Loucy (cell line): ENCODE measurements at regions not wholly inside any gene's neighbourhood (a gene's known extent, or its start where the extent isn't known, plus 50 kb on each side); places are given as distances from the start of the nearest gene placed in this dataset.
A peak's percentile ranks its signal among the peaks of the same experiment; 100 is the strongest.

Experiments used
- H2AFZ ChIP-seq: fragments of 200-600 bp; sonication (generic); 2 replicates; pipeline ENCODE4 v1.6.0; 2016; ENCODE audit warnings: antibody characterized with exemption, mild to moderate bottlenecking, low read length, moderate library complexity
- H3F3A ChIP-seq: fragments of 200-600 bp; 2 replicates; pipeline ENCODE4 v1.6.0; 2016; ENCODE audit warnings: antibody characterized with exemption, low read depth, mild to moderate bottlenecking
- H3K27me3 ChIP-seq: fragments of 200-600 bp; sonication (generic); 2 replicates; pipeline ENCODE4 v1.6.1; 2014; ENCODE audit warnings: low read length, mild to moderate bottlenecking; ENCODE audit not compliant: insufficient read depth, poor library complexity, severe bottlenecking
- H3K36me3 ChIP-seq: fragments of 200-600 bp; sonication (generic); 2 replicates; pipeline ENCODE4 v1.6.1; 2016; ENCODE audit warnings: low read length; ENCODE audit not compliant: insufficient read depth
- H3K4me1 ChIP-seq: fragments of 200-600 bp; sonication (generic); 2 replicates; pipeline ENCODE4 v1.5.1; 2014; ENCODE audit warnings: low read length, mild to moderate bottlenecking; ENCODE audit not compliant: insufficient read depth, poor library complexity, severe bottlenecking
- H3K4me2 ChIP-seq: fragments of 200-600 bp; sonication (generic); 2 replicates; pipeline ENCODE4 v1.6.0; 2014; ENCODE audit warnings: antibody characterized with exemption, low read length, low read depth, mild to moderate bottlenecking; ENCODE audit not compliant: poor library complexity, severe bottlenecking
- H3K4me3 ChIP-seq: fragments of 200-600 bp; sonication (generic); 2 replicates; pipeline ENCODE4 v1.5.1; 2014; ENCODE audit warnings: low read length, mild to moderate bottlenecking, mixed read lengths; ENCODE audit not compliant: poor library complexity, severe bottlenecking
- H3K79me2 ChIP-seq: fragments of 200-600 bp; sonication (generic); 2 replicates; pipeline ENCODE4 v1.6.1; 2014; ENCODE audit warnings: low read length; ENCODE audit not compliant: insufficient read depth
- H3K9ac ChIP-seq: fragments of 200-600 bp; sonication (generic); 2 replicates; pipeline ENCODE4 v1.6.0; 2014; ENCODE audit warnings: mild to moderate bottlenecking, low read depth, low read length, moderate library complexity; ENCODE audit not compliant: poor library complexity, severe bottlenecking
- H3K9me2 ChIP-seq: fragments of 200-600 bp; sonication (generic); replicated peaks from 2 replicates; pipeline ENCODE4 v1.6.1; 2016; ENCODE audit warnings: low read depth, low read length, mixed read lengths
- H3K9me3 ChIP-seq: fragments of 200-600 bp; sonication (generic); 2 replicates; pipeline ENCODE4 v1.6.1; 2014; ENCODE audit warnings: mild to moderate bottlenecking, antibody characterized with exemption, low read length, low read depth; ENCODE audit not compliant: insufficient read depth
- H4K20me1 ChIP-seq: fragments of 200-600 bp; sonication (generic); 2 replicates; pipeline ENCODE4 v1.6.0; 2014; ENCODE audit warnings: antibody characterized with exemption, low read length, mild to moderate bottlenecking; ENCODE audit not compliant: insufficient read depth, poor library complexity, severe bottlenecking
- CTCF ChIP-seq: fragments of 200-600 bp; sonication (generic); conservative IDR thresholded peaks from 2 replicates; pipeline ENCODE4 v1.5.1; 2014; ENCODE audit warnings: mild to moderate bottlenecking, antibody characterized with exemption, low read length
- EZH2phosphoT487 ChIP-seq: fragments of 200-600 bp; IDR thresholded peaks from 2 replicates; pipeline ENCODE4 v1.6.1; 2018; ENCODE audit warnings: antibody characterized with exemption, mild to moderate bottlenecking, moderate library complexity, borderline replicate concordance

DNA sequence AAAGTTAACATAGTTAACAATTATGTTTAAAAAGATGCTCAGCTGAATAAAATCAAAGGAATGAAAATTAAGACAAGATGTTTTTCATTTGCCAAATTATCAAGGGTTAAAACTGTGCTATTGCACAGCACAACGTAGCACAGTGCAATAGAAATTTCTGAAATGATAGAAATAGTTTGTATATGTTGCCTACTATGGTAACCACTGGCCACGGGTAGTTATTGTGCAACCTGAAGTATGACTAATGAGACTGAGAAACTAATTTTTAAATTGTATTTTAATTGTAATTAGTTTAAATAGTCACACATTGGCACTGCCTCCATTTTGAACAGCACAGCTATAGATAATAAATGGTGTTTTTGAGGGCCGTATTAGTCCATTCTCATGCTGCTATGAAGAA, 343.1 kb upstream of the FAM241A start:
- Histone ChIP-seq H3K79me2 (no peaks in the 10 kb centered on the region), H3K9me3 (no peaks in the 10 kb centered on the region), H3K27me3 (no peaks in the 10 kb centered on the region), H3K4me2 (no peak overlapping the region), H4K20me1 (no peaks in the 10 kb centered on the region), H3K4me1 (no peaks in the 10 kb centered on the region), H3K4me3 (no peak overlapping the region), H2AFZ (no peak overlapping the region), H3K36me3 (no peaks in the 10 kb centered on the region), H3F3A (no peaks in the 10 kb centered on the region), H3K9me2 (no peaks in the 10 kb centered on the region), H3K9ac (no peak overlapping the region)
- no peak for TF ChIP-seq CTCF
- no peak for TF ChIP-seq EZH2phosphoT487

DNA sequence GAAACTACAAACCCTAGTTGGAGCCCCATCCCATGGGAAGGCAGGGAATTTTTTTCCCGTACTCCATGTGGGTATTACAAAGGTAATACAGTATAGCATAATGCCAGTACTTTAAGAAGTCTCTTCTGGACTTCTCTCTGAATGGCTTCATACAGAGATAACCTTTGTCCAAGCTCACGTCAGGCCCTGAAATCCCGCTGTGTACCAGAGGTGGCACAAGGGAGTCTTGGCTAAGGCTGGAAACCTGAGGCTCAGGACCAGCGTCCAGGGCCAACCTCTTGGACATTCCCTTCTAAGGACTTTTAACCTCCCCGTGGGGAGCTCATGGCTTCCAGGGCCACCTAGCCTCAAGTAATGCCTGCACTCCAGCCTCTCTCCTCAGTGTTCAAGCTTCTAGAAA, 338.9 kb upstream of the FAM241A start:
- H3K36me3 ChIP-seq, result no peaks in the 10 kb centered on the region
- no peaks in the 10 kb centered on the region for H4K20me1 ChIP-seq
- no peak overlapping the region for H2AFZ ChIP-seq
- H3K79me2 ChIP-seq, result no peaks in the 10 kb centered on the region
- H3K9ac ChIP-seq, result no peak overlapping the region
- no peaks in the 10 kb centered on the region for H3F3A ChIP-seq
- no peaks in the 10 kb centered on the region for H3K9me2 ChIP-seq
- no peak overlapping the region for H3K4me2 ChIP-seq
- no peaks in the 10 kb centered on the region for H3K9me3 ChIP-seq
- no peak overlapping the region for H3K4me3 ChIP-seq
- no peaks in the 10 kb centered on the region for H3K27me3 ChIP-seq
- no peaks in the 10 kb centered on the region for H3K4me1 ChIP-seq
- peak; percentile 37; the same call in 1 of the 2 replicates for TF ChIP-seq CTCF
- no peak for TF ChIP-seq EZH2phosphoT487

DNA sequence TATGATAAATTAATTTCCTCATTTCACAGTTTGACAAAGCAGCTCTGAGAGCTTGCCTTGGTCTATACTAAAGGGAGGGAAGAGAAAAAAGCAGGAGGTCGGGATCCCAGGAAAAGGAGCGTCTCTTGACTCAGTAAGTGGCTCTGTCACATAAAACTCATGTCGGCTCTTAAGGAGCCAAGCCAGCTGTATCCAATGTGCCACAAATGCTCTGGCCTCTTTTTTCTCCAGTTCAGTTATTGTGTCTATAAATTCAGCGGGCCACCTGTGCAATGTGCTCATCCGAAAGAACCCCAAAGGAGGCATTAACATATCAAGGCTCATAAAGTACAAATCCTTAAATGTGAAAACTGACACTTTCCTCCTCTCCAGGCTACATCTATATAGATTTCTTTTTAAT, 337.7 kb upstream of the FAM241A start:
- H2AFZ ChIP-seq, result no peak overlapping the region
- no peaks in the 10 kb centered on the region for H3K4me1 ChIP-seq
- H3K4me3 ChIP-seq, result no peak overlapping the region
- no peaks in the 10 kb centered on the region for H3K9me2 ChIP-seq
- H3K9me3 ChIP-seq, result no peaks in the 10 kb centered on the region
- H3K27me3 ChIP-seq, result no peaks in the 10 kb centered on the region
- no peaks in the 10 kb centered on the region for H4K20me1 ChIP-seq
- no peaks in the 10 kb centered on the region for H3K79me2 ChIP-seq
- H3K36me3 ChIP-seq, result no peaks in the 10 kb centered on the region
- H3F3A ChIP-seq, result no peaks in the 10 kb centered on the region
- no peak overlapping the region for H3K4me2 ChIP-seq
- no peak overlapping the region for H3K9ac ChIP-seq
- TF ChIP-seq CTCF, result no peak
- TF ChIP-seq EZH2phosphoT487, result no peak
